ENCODE measurements at regions not wholly inside any gene's neighbourhood (a gene's known extent, or its start where the extent isn't known, plus 50 kb on each side); places are given as distances from the start of the nearest gene placed in this dataset.

DNA sequence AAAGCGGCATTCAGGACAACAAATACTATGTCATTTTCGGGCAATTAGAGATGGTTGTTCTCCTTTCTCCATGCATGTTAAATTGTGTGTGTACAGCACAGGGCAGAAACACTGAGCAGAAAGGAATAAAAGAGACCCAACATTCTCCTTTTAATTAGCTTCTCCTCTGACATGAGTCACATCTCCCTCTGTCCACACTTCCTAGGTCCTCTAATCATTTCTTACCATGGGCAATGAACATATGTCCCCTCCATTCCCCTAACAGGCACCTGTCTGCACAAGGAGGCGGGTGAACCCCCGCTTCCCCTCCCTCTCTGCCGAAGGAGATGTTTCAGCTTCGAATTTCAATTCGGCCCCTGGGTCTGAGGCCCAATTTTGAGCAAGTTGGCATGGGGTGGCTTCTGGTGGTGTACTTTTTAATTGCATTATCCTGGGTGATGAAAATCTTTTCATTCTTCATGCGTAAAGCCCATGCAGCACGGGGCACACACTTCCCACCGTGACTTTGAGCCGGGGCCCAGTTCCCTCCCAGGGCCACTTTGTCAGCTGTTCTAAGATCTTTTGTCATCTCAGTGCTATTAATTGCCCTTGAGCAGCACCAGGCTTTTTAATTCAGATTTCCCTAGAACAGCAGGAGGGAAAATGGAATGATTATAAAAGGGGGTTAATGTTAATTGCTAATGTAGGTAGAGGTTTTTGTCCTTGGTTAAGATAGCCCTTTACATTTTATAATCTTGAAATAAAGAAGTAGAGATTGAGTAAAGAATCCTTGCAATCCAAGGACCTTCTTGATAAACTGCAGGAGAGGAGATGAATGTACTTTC, 219.5 kb upstream of the NRP1 start:
- DNase-seq (ENCODE audit: low read depth, low spot score), result no peak

DNA sequence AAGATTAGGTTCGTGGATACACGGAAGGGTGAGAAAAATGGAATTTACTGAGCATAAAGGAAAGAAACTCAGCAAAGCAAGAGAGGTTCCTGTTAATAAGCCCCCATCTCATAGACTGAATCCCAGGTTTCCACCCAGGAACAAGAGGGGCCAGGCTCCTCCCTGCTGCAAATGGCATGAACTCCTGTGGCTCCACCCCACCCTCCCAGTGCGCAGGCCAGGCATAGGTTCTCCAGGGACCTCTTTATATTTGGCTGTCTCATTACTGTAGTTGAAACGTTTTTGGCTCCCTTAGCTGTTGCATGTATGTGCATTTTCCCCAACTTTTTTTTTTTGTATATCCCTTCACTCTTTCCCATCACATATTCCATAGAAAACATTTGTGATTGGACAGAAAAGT, 217.8 kb upstream of the NRP1 start:
- no peak for DNase-seq (ENCODE audit: low read depth, low spot score)

DNA sequence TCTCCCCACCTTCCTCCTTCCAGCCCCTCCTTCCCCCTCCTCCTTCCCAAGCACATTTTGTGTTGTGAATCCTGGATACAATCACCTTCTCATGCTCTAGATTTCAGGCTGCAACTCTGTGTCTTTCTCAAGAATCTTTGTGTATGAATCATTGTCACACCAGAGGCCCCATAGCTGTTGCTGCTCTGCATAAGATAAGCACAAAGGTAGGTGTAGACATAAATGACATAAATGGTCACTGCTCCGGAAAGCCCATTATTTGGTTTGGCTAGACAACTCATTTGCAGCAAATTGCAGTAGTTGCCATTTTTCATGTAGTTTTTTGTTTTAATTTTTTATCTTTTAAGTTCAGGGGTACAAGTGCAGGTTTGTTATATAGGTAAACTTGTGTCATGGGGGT, 216.3 kb upstream of the NRP1 start:
- DNase-seq (ENCODE audit: low read depth, low spot score), result no peak

DNA sequence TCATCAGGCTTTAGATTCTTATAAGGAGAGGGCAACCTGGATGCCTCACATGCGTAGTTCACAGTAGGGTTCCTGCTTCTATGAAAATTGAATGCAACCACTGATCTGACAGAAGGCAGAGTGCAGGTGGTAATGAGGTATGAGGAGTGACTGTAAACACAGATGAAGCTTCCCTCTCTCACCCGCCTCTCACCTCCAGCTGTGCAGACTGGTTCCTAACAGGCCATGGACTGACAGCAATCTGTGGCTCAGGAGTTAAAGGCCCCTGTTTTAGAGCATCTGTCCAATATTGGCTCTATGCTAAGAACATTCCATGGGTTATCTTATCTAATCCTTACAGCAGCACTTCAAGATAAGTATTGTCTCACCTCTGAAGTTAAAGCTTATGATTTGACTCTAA, 213.5 kb upstream of the NRP1 start:
- no peak for DNase-seq (ENCODE audit: low read depth, low spot score)

DNA sequence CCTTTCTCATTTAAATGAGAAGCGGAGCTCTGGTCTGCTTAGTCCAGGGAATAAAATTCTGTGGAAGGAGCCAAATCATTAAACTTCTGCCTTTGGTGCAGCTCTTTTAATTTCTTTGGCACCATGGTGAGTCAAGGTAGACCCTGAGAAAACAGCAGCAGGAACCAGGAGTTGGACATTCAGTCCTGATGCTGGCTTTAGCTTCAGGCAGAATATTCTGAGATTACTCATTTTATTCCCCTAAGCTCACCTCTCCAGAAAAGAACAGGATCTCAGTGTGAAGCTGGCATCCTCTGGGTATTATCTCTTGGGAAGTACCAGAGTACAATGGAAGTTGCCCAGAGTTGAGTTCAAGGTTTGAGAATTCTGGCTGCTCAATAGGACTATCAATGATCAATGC, 211.6 kb upstream of the NRP1 start:
- DNase-seq (ENCODE audit: low read depth, low spot score), result no peak

DNA sequence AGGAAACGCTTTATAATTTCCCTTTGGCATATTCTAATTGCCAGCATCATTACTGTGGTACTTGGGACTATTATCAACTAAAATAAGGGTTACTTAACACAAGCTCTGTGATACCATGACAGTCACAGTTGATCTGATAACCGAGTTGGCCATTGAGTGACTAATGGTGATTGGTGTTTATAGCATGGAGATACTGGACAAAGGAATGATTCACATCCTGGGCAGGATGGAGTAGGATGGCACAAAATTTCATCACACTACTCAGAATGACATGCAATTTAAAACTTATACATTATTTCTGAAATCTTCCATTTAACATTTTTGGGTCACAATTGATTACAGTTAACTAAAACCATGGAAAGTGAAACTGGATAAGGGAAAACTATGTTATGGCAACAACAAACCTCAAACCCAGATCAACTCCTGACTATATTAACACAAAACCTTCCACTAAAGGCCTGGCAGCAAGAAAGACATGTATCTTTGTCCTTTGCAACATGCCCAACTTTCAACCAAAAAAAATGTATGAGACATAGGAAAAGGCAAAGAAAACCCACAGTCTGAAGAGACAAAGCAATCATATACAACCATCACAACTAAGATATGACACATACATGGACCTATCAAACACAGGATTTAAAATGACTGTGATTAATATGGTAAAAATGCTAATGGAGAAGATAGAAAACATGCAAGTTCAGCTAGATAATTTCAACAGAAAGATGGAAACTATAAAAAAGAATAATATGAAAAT, 208.5 kb upstream of the NRP1 start:
- no peak for DNase-seq (ENCODE audit: low read depth, low spot score)

DNA sequence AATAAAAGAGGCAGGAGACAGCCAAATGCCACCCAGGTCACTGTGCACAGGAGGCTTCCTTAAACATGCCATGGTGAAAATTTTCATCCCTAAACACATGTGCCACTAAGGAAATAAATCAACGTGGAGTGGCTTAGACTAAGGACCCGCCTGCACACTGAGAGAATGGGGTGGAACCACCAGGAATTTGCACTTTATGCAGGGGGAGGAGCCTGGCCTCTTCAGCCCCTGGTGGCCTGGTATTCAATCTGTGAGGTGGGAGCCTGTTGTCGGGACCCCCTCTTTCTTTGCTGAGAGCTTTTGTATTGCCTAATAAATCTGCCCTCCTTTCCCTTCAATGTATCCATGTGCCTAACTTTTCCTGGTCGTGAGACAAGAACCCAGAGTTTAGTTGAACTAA, 204.6 kb upstream of the NRP1 start:
- no peak for DNase-seq (ENCODE audit: low read depth, low spot score)

DNA sequence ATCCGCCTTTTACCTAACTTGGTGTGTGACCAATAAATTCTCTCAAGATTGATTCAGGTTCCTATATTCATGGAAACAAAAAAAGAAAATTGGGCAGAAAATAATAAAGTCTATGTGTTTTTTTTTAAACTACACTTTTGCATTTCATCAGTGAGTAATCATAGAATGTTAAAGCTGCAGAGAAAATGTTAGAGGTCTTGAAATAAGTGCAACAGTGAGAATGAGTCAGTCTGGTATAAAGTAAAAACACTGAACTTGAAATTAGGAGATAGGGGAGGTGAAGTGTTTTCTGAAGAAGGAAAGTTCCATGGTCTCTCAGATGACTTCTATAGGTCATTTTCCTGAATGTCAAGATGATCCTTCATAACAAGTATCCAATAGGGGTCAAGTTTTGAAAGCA, 202.6 kb upstream of the NRP1 start:
- DNase-seq (ENCODE audit: low read depth, low spot score), result no peak

DNA sequence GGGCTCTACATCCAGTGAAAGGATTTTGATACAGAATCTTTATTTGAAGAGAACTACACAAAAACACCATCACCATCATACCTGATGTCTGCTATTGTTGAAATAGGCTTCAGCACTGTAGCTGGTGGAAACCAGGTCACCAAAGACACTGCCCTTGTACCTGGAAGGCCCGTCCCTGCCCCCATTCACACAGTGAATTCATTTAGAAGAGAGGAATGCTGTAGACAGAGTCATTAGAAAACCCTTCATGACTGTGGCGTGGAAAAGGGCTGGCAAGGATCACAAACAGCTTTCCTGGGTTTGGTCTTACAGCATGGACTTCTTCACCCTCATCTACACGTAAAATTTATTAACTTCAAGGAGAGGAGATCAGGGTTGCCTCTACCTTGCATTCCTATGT, 202.0 kb upstream of the NRP1 start:
- no peak for DNase-seq (ENCODE audit: low read depth, low spot score)

DNA sequence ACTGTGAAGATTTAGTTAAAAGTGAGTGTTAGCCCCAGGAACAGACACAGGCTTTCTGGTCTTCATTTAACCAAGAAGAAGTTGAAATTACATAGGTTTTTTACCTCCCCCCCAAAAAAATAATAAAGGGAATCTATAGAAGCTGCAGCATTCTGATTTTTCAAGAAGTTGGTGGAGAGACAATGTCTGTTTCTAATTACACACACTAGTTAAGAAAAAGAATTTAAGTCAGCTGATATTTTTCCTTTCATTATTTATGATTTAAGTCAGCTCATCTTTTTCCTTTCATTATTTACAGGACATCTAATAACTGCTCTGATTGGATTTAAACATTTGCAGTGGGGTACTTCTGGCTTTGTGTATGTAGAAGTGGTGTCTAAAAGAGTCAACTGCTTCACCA, 201.4 kb upstream of the NRP1 start:
- no peak for DNase-seq (ENCODE audit: low read depth, low spot score)

DNA sequence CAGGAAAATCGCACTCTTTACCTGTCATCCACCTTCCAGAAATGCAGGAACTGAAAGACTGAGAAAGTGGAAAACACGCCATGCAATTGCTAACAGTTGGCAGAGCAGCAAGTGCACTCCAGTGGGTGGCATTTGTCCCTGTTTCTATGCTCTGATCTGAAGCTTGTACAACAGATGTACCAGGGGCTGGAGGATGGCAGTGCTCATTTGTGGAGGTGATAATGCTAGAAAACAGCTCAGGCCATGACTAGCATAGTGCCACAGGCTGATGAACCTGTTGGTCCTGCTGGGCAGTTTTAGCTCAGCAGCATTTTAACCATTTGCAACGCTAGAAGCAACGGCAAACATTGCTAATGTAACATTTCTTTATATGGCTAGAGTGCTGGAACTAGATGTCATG, 199.9 kb upstream of the NRP1 start:
- DNase-seq (ENCODE audit: low read depth, low spot score), result no peak

DNA sequence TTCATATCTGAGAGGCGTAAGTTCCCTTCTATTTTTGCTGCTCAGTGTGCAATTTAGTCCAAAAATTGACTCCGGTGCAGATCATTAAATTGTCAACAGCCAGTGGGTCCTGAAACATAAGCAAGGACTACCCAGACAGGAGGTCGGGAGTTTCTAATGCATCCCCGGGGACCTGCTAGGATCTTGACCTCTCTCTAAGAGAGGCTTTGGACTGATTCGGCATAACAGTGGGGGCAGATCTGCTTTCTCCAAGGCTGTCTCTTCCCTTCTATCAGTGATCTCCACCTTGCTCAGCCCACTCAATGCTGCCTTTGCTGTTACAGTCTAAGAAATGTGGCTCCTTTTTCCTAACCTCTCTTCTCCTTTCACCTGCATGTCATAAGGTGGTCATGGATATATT, 199.1 kb upstream of the NRP1 start:
- no peak for DNase-seq (ENCODE audit: low read depth, low spot score)

DNA sequence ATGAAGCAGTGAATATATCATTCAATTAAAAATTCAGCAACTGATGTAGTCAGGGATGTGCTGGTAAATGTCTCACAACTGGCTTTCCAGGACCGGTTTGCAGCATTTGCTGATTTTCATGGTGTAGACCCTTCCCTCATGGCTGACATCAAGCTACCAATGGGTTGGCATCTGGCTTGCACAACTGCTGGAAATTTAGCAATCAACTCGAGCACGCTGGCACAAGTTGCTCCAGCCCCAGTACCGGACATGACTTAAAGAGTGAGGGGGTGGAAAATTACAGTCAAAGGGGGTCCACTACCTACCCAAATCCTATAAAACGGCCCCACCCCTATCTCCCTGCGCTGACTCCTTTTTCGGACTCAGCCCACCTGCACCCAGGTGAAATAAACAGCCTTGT, 198.4 kb upstream of the NRP1 start:
- DNase-seq (ENCODE audit: low read depth, low spot score), result no peak

DNA sequence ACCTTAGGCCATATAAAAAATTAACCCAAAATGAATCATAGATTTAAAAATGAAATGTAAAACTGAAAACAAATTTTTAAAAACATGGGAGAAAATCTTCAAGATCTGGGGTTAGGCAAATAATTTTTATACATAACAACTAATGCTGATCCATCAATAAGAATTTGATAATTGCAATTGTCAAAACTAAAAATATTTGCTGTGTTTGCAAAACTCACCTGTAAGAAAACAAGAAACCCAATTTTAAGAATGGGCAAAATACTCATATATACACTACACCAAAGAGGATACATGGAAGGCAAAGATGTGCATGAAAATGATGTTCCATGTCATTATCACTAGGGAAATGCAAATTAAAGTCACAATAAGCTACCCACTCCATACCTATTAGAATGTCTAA, 194.8 kb upstream of the NRP1 start:
- DNase-seq (ENCODE audit: low read depth, low spot score), result no peak

DNA sequence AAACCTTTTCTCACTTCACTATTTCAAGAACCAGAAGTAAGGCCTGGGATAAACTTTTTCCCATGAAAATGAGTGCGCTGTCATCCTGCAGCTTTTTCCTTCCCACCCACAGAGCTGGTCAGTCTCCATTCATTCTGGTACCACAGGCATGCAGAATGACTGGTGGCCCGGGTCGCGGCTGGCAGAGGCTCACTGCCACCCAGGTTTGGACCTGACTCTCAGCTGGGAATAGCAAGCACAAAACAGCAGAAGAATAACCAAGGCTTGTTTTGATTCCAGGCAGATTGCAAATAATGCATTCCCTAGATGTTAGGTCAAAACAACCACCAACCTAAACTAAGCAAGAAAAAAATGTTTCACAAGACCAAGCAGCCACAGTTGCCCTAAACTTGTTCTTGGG, 190.5 kb upstream of the NRP1 start:
- DNase-seq (ENCODE audit: low read depth, low spot score), result no peak

DNA sequence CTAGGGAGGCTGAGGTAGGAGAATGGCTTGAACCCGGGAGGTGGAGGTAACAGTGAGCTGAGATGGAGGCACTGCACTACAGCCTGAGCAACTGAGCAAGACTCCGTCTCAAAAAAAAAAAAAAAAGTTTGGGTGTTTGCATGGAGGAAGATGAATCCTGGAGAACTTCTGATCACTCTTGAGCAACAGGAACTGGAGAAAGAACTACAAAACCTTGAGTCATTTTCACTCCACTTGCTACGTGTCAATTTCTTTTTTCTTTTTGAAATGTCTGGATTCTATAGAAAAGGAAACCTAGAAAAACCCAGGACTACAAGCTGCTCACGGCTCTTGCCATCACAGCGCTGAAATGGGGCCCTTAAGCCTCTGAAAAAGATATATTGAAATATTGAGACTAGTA, 189.6 kb upstream of the NRP1 start:
- DNase-seq (ENCODE audit: low read depth, low spot score), result no peak

DNA sequence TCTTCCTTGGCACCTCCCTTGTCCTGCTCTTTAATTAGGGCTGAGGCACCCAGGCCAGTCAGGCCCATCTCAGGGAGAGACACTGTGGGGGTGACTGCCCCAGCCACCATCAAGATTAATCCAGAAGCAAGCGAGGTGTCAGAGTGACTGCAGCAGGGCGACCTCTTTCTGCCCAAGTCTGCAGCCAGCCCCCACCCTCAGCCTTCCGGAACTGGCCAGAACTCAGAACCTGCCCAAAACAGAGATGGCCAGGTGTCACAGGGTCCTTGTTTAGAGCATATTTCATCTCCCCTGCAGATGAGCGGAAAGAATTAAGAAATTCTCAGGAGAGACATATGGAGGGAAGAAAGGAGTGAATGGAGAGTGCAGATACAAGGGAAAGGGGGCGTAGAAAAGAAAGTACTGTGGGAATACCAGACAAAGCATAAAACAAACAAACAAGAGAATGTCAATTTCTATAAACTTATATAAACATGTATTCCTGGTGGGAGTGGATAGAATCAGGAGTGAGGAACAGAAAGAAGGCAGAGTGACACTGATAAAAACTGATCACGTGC, 188.8 kb upstream of the NRP1 start:
- no peak for DNase-seq (ENCODE audit: low read depth, low spot score)

DNA sequence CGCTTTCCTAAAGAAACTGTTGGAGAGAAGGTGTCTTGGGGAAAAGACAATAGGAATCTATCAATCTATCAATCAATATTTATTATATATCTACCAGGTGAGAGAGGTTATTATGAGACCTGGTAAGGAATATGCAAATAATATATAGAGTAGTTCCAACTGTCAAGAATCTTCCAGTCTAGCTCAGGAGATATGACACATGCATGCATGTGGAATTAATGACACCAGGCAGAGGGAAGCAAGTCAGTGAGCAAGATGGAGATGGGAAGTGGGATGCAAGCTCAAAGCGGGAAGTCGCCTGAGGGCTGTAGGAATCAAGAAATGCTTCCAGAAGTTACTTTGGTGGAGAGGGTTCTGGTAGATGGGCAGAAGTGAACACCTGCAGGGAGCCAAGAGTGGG, 187.4 kb upstream of the NRP1 start:
- DNase-seq (ENCODE audit: low read depth, low spot score), result no peak

DNA sequence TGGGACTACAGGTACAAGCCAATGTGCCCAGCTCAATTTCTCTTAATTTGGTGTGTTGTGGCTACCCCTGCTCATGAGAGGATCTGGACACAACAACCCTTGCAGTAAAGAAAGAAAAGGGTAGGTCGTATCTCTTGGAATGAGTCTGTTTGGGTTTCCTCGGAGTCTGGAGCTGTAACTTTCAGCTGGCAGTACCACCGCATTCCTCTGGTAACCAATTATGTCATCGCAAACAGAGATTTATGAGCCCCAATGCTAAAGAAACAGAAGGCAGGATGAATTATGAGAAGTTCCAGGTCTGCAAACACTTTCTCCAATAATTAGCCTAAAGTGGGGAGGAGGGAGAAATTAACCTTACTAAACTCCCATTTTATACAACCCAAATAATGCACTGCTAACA, 186.6 kb upstream of the NRP1 start:
- DNase-seq (ENCODE audit: low read depth, low spot score), result no peak

DNA sequence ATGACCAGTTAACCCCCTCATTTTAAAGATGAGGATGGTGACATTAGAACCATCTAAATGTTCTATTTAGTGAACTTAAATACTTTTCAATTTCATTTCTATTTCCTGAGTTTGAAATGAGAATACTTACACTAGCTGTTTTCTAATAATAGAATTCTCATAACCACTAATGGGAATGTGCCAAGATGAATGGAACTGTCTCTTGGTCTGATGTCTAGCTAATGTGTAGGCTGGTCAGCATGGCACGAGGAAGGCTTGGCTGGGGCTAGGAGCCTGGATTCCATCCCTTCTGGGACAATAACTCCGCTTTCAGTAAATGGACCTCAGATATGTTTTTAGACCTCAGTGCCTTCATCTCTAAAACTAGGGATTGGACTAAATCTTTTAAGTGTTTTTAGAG, 185.8 kb upstream of the NRP1 start:
- no peak for DNase-seq (ENCODE audit: low read depth, low spot score)

DNA sequence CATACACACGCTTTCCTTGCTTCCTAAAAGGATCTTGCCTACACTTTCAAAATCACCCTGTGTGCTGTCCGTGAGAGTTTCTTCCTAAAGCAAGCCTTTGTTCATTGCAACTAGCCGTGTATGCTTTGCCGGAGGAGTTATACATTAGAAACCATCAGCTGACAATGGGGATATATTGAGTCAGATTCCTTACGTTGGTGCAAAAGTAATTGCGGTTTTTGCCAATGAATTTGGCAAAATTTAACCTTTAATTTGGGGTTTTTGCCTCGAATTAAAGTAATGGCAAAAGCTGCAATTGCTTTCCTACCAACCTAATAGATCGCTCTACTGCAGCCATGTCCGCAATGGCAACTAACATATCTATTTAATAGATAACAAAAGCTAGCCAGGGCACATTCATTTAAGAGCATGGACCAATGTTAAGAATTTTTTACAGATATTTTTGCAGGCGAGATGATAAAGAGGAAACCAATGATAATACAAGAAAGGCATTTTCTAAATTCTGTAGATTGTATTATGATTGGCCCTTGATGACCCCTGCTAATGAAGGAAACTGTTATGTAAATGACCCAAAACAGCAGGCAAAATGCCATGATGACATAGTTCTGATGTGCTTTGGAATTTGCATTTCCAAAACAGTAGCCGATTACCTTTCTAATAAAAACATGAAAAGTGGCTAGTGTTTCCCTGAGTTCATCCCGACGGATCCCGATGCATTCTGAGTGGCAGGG, 184.8 kb upstream of the NRP1 start:
- no peak for DNase-seq (ENCODE audit: low read depth, low spot score)

DNA sequence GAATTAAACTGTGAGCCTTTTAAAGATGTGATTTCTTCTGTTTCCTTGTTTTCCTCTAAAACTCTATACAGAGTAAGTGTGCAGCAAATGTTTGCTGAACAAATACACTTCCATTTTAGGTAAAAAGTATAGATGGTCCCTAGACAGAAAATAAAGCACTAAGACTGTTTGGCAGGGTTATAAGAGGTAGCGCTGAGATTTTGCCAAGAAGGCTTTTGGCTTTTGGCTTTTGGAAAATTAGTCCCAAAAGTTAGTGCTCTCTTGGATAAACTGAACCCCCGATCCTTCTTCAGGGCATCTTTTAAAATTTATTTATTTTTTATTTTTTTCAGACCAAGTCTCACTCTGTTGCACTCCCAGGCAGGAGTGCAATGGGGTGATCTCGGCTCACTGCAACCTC, 175.7 kb upstream of the NRP1 start:
- DNase-seq (ENCODE audit: low read depth, low spot score), result no peak

All from brain pericyte (primary cell).